GM12891 (cell line): ENCODE measurements at regions not wholly inside any gene's neighbourhood (a gene's known extent, or its start where the extent isn't known, plus 50 kb on each side); places are given as distances from the start of the nearest gene placed in this dataset.
A peak's percentile ranks its signal among the peaks of the same experiment; 100 is the strongest.

Experiments
- DNase-seq: peaks from one replicate; pipeline ENCODE4 v3.0.0; 2011; ENCODE audit warnings: low spot score; ENCODE audit not compliant: insufficient read length
- FAIRE-seq: peaks from 2 replicates; lab custom pipeline; 2011; peaks lifted over from hg19 to GRCh38; lab: Jason Lieb, UNC
- PAX5 ChIP-seq: IDR thresholded peaks from 2 replicates; pipeline ENCODE4 v1.6.1; 2011; ENCODE audit warnings: low read length, moderate library complexity, mild to moderate bottlenecking; ENCODE audit not compliant: insufficient read depth, severe bottlenecking
- POLR2A ChIP-seq: IDR thresholded peaks from 2 replicates; pipeline ENCODE4 v1.6.1; 2011; ENCODE audit warnings: low read depth, low read length, control low read depth
- POLR2AphosphoS5 ChIP-seq: IDR thresholded peaks from 2 replicates; pipeline ENCODE4 v1.6.1; 2011; ENCODE audit warnings: low read depth, low read length, control low read depth
- POU2F2 ChIP-seq: IDR thresholded peaks from 2 replicates; pipeline ENCODE4 v1.6.1; 2011; ENCODE audit warnings: low read depth, mild to moderate bottlenecking, control low read depth, low read length, moderate library complexity
- SPI1 ChIP-seq: IDR thresholded peaks from 2 replicates; pipeline ENCODE4 v1.6.1; 2011; ENCODE audit warnings: low read depth, low read length, control low read depth
- TAF1 ChIP-seq: IDR thresholded peaks from 2 replicates; pipeline ENCODE4 v1.6.1; 2011; ENCODE audit warnings: low read depth, low read length, control low read depth

GRCh38 chr12:13486794-13487193, 290.3 kb downstream of the EMP1 start:
- DNase-seq (no peak), FAIRE-seq (no peak)
- TF ChIP-seq TAF1 (no peak), PAX5 (no peak), POLR2AphosphoS5 (no peak), POLR2A (no peak), POU2F2 (no peak), SPI1 (no peak)

- no peak for DNase-seq
- TF ChIP-seq SPI1 (no peak), POLR2A (no peak), PAX5 (no peak), POLR2AphosphoS5 (no peak), TAF1 (no peak), POU2F2 (no peak)
- FAIRE-seq, result no peak
Measured at GRCh38 chr12:13478650-13479181, 282.2 kb downstream of the EMP1 start.

GRCh38 chr12:13474381-13474780, 277.9 kb downstream of the EMP1 start:
- FAIRE-seq (no peak), DNase-seq (no peak)
- no peak for TF ChIP-seq POLR2AphosphoS5

GRCh38 chr12:13472690-13473089, 276.2 kb downstream of the EMP1 start:
- DNase-seq, result peak; percentile 33
- FAIRE-seq, result peak; percentile 86
- no peak for TF ChIP-seq POU2F2

- TF ChIP-seq SPI1 (no peak), POLR2A (no peak), POU2F2 (no peak), POLR2AphosphoS5 (no peak), TAF1 (no peak), PAX5 (no peak)
- DNase-seq (no peak), FAIRE-seq (no peak)
Measured at GRCh38 chr12:13471471-13471870, 274.9 kb downstream of the EMP1 start.

- no peak for FAIRE-seq
Measured at GRCh38 chr12:13465635-13466034, 269.1 kb downstream of the EMP1 start.

GRCh38 chr12:13463189-13463588, 266.7 kb downstream of the EMP1 start:
- no peak for FAIRE-seq
- TF ChIP-seq POU2F2, result no peak
- TF ChIP-seq POLR2A, result no peak
- TF ChIP-seq PAX5, result no peak
- TF ChIP-seq POLR2AphosphoS5, result no peak
- TF ChIP-seq SPI1, result no peak
- TF ChIP-seq TAF1, result no peak
- no peak for DNase-seq

More at GRCh38 chr12:13465635-13466034, 269.1 kb downstream of the EMP1 start:
- DNase-seq, result no peak
- TF ChIP-seq POLR2A (no peak), POLR2AphosphoS5 (no peak), SPI1 (no peak), POU2F2 (no peak), TAF1 (no peak), PAX5 (no peak)

- FAIRE-seq (no peak), DNase-seq (no peak)
- TF ChIP-seq SPI1, result no peak
- TF ChIP-seq PAX5, result no peak
- no peak for TF ChIP-seq POLR2A
- no peak for TF ChIP-seq POLR2AphosphoS5
- TF ChIP-seq POU2F2, result no peak
- no peak for TF ChIP-seq TAF1
Measured at GRCh38 chr12:13462450-13462849, 265.9 kb downstream of the EMP1 start.

GRCh38 chr12:13455778-13456144, 259.2 kb downstream of the EMP1 start:
- TF ChIP-seq POLR2AphosphoS5 (no peak), POU2F2 (no peak), POLR2A (no peak), PAX5 (no peak), TAF1 (no peak), SPI1 (no peak)
- DNase-seq, result no peak
- FAIRE-seq, result no peak

GRCh38 chr12:13454991-13455777, 258.7 kb downstream of the EMP1 start:
- FAIRE-seq, result no peak
- DNase-seq, result no peak

More at GRCh38 chr12:13454991-13455777, 258.7 kb downstream of the EMP1 start:
- TF ChIP-seq POLR2A (no peak), PAX5 (no peak), POU2F2 (no peak), TAF1 (no peak)
